Lower leg skin (tissue), 4 donors: ENCODE measurements at regions not wholly inside any gene's neighbourhood (a gene's known extent, or its start where the extent isn't known, plus 50 kb on each side); places are given as distances from the start of the nearest gene placed in this dataset.
"Not testable (repeated sequence)": the region's sequence is repeated elsewhere in the genome, so short reads cannot be mapped to it uniquely, and the experiment has no call there.

Experiments
- DNase-seq, 2 donors: peaks; one replicate each; pipeline ENCODE4 v3.0.0-alpha.2; 2019; ENCODE audit warnings: low spot score in 2 of 2
- H3K4me3 ChIP-seq: fragments of 200-600 bp; sonication (generic); 2 replicates; pipeline ENCODE4 v1.5.1; 2017; ENCODE audit warnings: mild to moderate bottlenecking, low read depth; ENCODE audit not compliant: poor library complexity, severe bottlenecking
- CTCF ChIP-seq, 3 donors: fragments of 450-650 bp; IDR thresholded peaks; one replicate each; pipeline ENCODE4 v1.5.1; 2016; ENCODE audit warnings: antibody characterized with exemption in 3 of 3, mild to moderate bottlenecking in 3 of 3, moderate library complexity in 2 of 3
- POLR2A ChIP-seq, 2 donors: fragments of 450-650 bp; IDR thresholded peaks; one replicate each; pipeline ENCODE4 v1.6.1; 2016 to 2017; ENCODE audit warnings: antibody characterized with exemption in 2 of 2, mild to moderate bottlenecking in 1 of 2, moderate library complexity in 1 of 2
- WGBS, 2 donors: methylation state at CpG; one replicate each; pipeline ENCODE4 v1.1.5; 2018; 5-methylcytosine and 5-hydroxymethylcytosine counted together
- intact Hi-C: fragments of 100-400 bp; cut with DNase I; formaldehyde crosslinking; loops from one replicate; pipeline ENCODE4 v1.15.0; 2023; ENCODE audit warnings: low total_unique reads

GRCh38 chr7:41401833-41402232 is 301.1 kb downstream of the INHBA start:
- DNase-seq, result no peak
- WGBS, 2 donors, result 47 to 82% methylated on average over 4 of the region's 4 CpGs

GRCh38 chr7:41399171-41399570 is 303.7 kb downstream of the INHBA start:
- H3K4me3 ChIP-seq, result no peak overlapping the region
- TF ChIP-seq POLR2A (IDR thresholded peaks at IDR 0.05) (no peak), CTCF (IDR thresholded peaks at IDR 0.05) (no peak)
- 84 to 90% methylated on average over 3 of the region's 3 CpGs for WGBS, 2 donors
- no peak for DNase-seq
- intact Hi-C loops, result no loop called here

More at GRCh38 chr7:41401833-41402232, 301.1 kb downstream of the INHBA start:
- TF ChIP-seq CTCF (IDR thresholded peaks at IDR 0.05) (no peak), POLR2A (IDR thresholded peaks at IDR 0.05) (no peak)
- intact Hi-C loops, result no loop called here
- no peak overlapping the region for H3K4me3 ChIP-seq

GRCh38 chr7:41391818-41392217 is 311.1 kb downstream of the INHBA start:
- no peak overlapping the region for H3K4me3 ChIP-seq
- 80 to 84% methylated on average over 3 of the region's 3 CpGs for WGBS, 2 donors
- DNase-seq, result no peak
- no peak for TF ChIP-seq POLR2A (IDR thresholded peaks at IDR 0.05)
- TF ChIP-seq CTCF (IDR thresholded peaks at IDR 0.05), result no peak
- intact Hi-C loops, result no loop called here

- 62 to 91% methylated on average over 3 of the region's 3 CpGs for WGBS, 2 donors
- H3K4me3 ChIP-seq, DNase-seq, intact Hi-C loops: not testable (repeated sequence)
Observed at GRCh38 chr7:41388933-41389332, 314.0 kb downstream of the INHBA start.

GRCh38 chr7:41385996-41386395 is 316.9 kb downstream of the INHBA start:
- no peak overlapping the region for H3K4me3 ChIP-seq
- TF ChIP-seq CTCF (IDR thresholded peaks at IDR 0.05) (no peak), POLR2A (IDR thresholded peaks at IDR 0.05) (no peak)
- intact Hi-C loops, result no loop called here
- 36 to 42% methylated on average over 1 of the region's 1 CpG for WGBS, 2 donors
- DNase-seq, result no peak

GRCh38 chr7:41384418-41384817 is 318.5 kb downstream of the INHBA start:
- 84 to 96% methylated on average over 12 of the region's 12 CpGs for WGBS, 2 donors
- TF ChIP-seq CTCF (IDR thresholded peaks at IDR 0.05) (no peak), POLR2A (IDR thresholded peaks at IDR 0.05) (no peak)
- intact Hi-C loops, result no loop called here

More at GRCh38 chr7:41384418-41384817, 318.5 kb downstream of the INHBA start:
- no peak for DNase-seq
- H3K4me3 ChIP-seq, result no peak overlapping the region
